Esophagus squamous epithelium (tissue), 4 donors: ENCODE measurements at regions not wholly inside any gene's neighbourhood (a gene's known extent, or its start where the extent isn't known, plus 50 kb on each side); places are given as distances from the start of the nearest gene placed in this dataset.

Experiments used
- CTCF ChIP-seq, 6 experiments: fragments of 450-650 bp in 4 of 6; fragments of 200-600 bp in 2 of 6; sonication (generic) in 2 of 6; IDR thresholded peaks; one replicate each; pipeline ENCODE4 v1.5.1; 2016 to 2019; ENCODE audit warnings: antibody characterized with exemption in 6 of 6, mild to moderate bottlenecking in 4 of 6, moderate library complexity in 4 of 6
- POLR2A ChIP-seq, 4 donors: fragments of 450-650 bp; IDR thresholded peaks; one replicate each; pipeline ENCODE4 v1.6.1; 2017; ENCODE audit warnings: antibody characterized with exemption in 4 of 4, mild to moderate bottlenecking in 4 of 4, moderate library complexity in 3 of 4

DNA sequence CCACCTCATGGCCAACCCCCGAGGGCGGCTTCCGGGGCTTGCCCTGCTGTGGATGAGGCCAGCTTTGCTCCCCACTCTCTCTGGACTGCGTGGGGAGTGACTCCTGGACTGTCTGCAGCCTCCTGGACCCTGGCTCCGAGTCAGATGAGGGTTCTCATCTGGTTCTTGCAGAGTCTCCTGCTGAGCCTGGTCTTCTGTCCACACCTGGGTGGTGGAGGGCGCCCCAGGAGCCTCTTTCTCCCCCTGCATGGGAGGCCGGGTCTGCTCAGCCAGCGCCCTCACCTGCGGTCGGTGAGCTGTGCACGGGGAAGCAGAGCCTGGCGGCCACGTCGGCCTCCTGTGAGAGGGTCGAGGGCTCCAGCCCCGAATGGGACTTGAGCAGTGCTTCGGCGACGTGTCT, 78.3 kb downstream of the RTP5 start:
- TF ChIP-seq CTCF (IDR thresholded peaks at IDR 0.05): no peak
- no peak for TF ChIP-seq POLR2A (IDR thresholded peaks at IDR 0.05)
